ENCODE measurements at regions not wholly inside any gene's neighbourhood (a gene's known extent, or its start where the extent isn't known, plus 50 kb on each side); places are given as distances from the start of the nearest gene placed in this dataset.

- no peak for DNase-seq
Observed at GRCh38 chr11:27904358-27905055, 203.4 kb downstream of the KIF18A start.

- DNase-seq, result no peak
Observed at GRCh38 chr11:27902981-27903624, 202.8 kb upstream of the BDNF start.

- no peak for DNase-seq
Observed at GRCh38 chr11:27898166-27898565, 197.9 kb upstream of the BDNF start.

GRCh38 chr11:27896096-27896495 lies 195.8 kb upstream of the BDNF start:
- no peak for DNase-seq

GRCh38 chr11:27894552-27894951 lies 194.3 kb upstream of the BDNF start:
- DNase-seq, result peak in 1 of 2 donors; percentile 10

- no peak for DNase-seq
Observed at GRCh38 chr11:27886857-27887256, 186.6 kb upstream of the BDNF start.

GRCh38 chr11:27882066-27882697 lies 181.9 kb upstream of the BDNF start:
- DNase-seq, result no peak

- no peak for DNase-seq
Observed at GRCh38 chr11:27875831-27876775, 175.8 kb upstream of the BDNF start.

GRCh38 chr11:27874998-27875830 lies 175.0 kb upstream of the BDNF start:
- DNase-seq, result no peak

GRCh38 chr11:27873664-27874063 lies 173.4 kb upstream of the BDNF start:
- DNase-seq, result no peak

- DNase-seq, result no peak
Observed at GRCh38 chr11:27871056-27871455, 170.8 kb upstream of the BDNF start.

GRCh38 chr11:27869701-27870100 lies 169.4 kb upstream of the BDNF start:
- DNase-seq, result no peak

GRCh38 chr11:27868709-27869108 lies 168.5 kb upstream of the BDNF start:
- no peak for DNase-seq

- DNase-seq, result no peak
Observed at GRCh38 chr11:27868226-27868625, 168.0 kb upstream of the BDNF start.

GRCh38 chr11:27865105-27865504 lies 164.8 kb upstream of the BDNF start:
- no peak for DNase-seq

- DNase-seq, result no peak
Observed at GRCh38 chr11:27864611-27865010, 164.4 kb upstream of the BDNF start.

GRCh38 chr11:27864091-27864491 lies 163.8 kb upstream of the BDNF start:
- DNase-seq, result no peak

GRCh38 chr11:27863637-27864036 lies 163.4 kb upstream of the BDNF start:
- no peak for DNase-seq

- DNase-seq, result no peak
Observed at GRCh38 chr11:27861706-27862430, 161.6 kb upstream of the BDNF start.

- no peak for DNase-seq
Observed at GRCh38 chr11:27860811-27861210, 160.6 kb upstream of the BDNF start.

GRCh38 chr11:27858866-27859265 lies 158.6 kb upstream of the BDNF start:
- DNase-seq, result no peak

Data from inflammatory macrophage (primary cell).